ENCODE measurements at regions not wholly inside any gene's neighbourhood (a gene's known extent, or its start where the extent isn't known, plus 50 kb on each side); places are given as distances from the start of the nearest gene placed in this dataset.

- TF ChIP-seq EP300 (IDR thresholded peaks at IDR 0.05) (no peak), CTCF (IDR thresholded peaks at IDR 0.05) (no peak)
These were observed 86.4 kb upstream of the SLC4A7 start for GRCh38 chr3:27570421-27571106.

All from ovary (tissue), 3 donors.